ENCODE measurements at regions not wholly inside any gene's neighbourhood (a gene's known extent, or its start where the extent isn't known, plus 50 kb on each side); places are given as distances from the start of the nearest gene placed in this dataset.
"Not testable (repeated sequence)": the region's sequence is repeated elsewhere in the genome, so short reads cannot be mapped to it uniquely, and the experiment has no call there.

GRCh38 chr17:51389875-51390274 lies 129.5 kb downstream of the UTP18 start:
- no peak for DNase-seq

GRCh38 chr17:51391982-51392654 lies 131.8 kb downstream of the UTP18 start:
- DNase-seq = no peak

GRCh38 chr17:51395621-51396020 lies 135.3 kb downstream of the UTP18 start:
- no peak for DNase-seq

- DNase-seq = no peak
Measured at GRCh38 chr17:51397361-51398127, 137.2 kb downstream of the UTP18 start.

GRCh38 chr17:51398128-51398525 lies 137.8 kb downstream of the UTP18 start:
- no peak for DNase-seq

- DNase-seq = no peak
Measured at GRCh38 chr17:51398687-51399086, 138.3 kb downstream of the UTP18 start.

- no peak for DNase-seq
Measured at GRCh38 chr17:51401279-51401678, 140.9 kb downstream of the UTP18 start.

GRCh38 chr17:51402899-51403298 lies 142.6 kb downstream of the UTP18 start:
- DNase-seq = no peak

GRCh38 chr17:51407576-51407975 lies 147.2 kb downstream of the UTP18 start:
- DNase-seq = no peak

- DNase-seq = no peak
Measured at GRCh38 chr17:51419476-51419875, 159.1 kb downstream of the UTP18 start.

- no peak for DNase-seq
Measured at GRCh38 chr17:51421525-51421924, 161.2 kb downstream of the UTP18 start.

- no peak for DNase-seq
Measured at GRCh38 chr17:51422634-51423033, 162.3 kb downstream of the UTP18 start.

GRCh38 chr17:51423421-51424160 lies 163.2 kb downstream of the UTP18 start:
- no peak for DNase-seq

GRCh38 chr17:51425773-51426172 lies 165.4 kb downstream of the UTP18 start:
- no peak for DNase-seq

GRCh38 chr17:51427323-51427811 lies 167.0 kb downstream of the UTP18 start:
- no peak for DNase-seq

GRCh38 chr17:51427856-51428255 lies 167.5 kb downstream of the UTP18 start:
- DNase-seq = no peak

- DNase-seq = no peak
Measured at GRCh38 chr17:51428668-51429495, 168.5 kb downstream of the UTP18 start.

GRCh38 chr17:51429938-51430337 lies 169.6 kb downstream of the UTP18 start:
- DNase-seq = not testable (repeated sequence)

- no peak for DNase-seq
Measured at GRCh38 chr17:51430591-51430990, 170.2 kb downstream of the UTP18 start.

- DNase-seq = no peak
Measured at GRCh38 chr17:51434434-51435170, 174.3 kb downstream of the UTP18 start.

GRCh38 chr17:51435171-51435552 lies 174.8 kb downstream of the UTP18 start:
- DNase-seq = no peak

GRCh38 chr17:51435641-51436091 lies 175.3 kb downstream of the UTP18 start:
- DNase-seq = no peak

Data from hindlimb muscle (tissue), 1 donor.